GM12874 (cell line): ENCODE measurements at regions not wholly inside any gene's neighbourhood (a gene's known extent, or its start where the extent isn't known, plus 50 kb on each side); places are given as distances from the start of the nearest gene placed in this dataset.

Source experiments
- CTCF ChIP-seq: IDR thresholded peaks from 2 replicates; pipeline ENCODE4 v1.5.1; 2011; ENCODE audit warnings: low read depth, mild to moderate bottlenecking, control low read depth, low read length, moderate library complexity; ENCODE audit not compliant: insufficient read depth

- TF ChIP-seq CTCF = no peak
These were observed 1804.3 kb upstream of the PCDH10 start for GRCh38 chr4:131344761-131345160.

GRCh38 chr4:131347816-131348215 is 1801.3 kb upstream of the PCDH10 start:
- no peak for TF ChIP-seq CTCF

GRCh38 chr4:131348263-131348662 is 1800.8 kb upstream of the PCDH10 start:
- TF ChIP-seq CTCF = no peak

- no peak for TF ChIP-seq CTCF
These were observed 1782.4 kb upstream of the PCDH10 start for GRCh38 chr4:131366714-131367113.

- no peak for TF ChIP-seq CTCF
These were observed 1781.7 kb upstream of the PCDH10 start for GRCh38 chr4:131367441-131367840.

GRCh38 chr4:131370846-131371245 is 1778.2 kb upstream of the PCDH10 start:
- TF ChIP-seq CTCF = no peak

- TF ChIP-seq CTCF = no peak
These were observed 1768.0 kb upstream of the PCDH10 start for GRCh38 chr4:131381055-131381454.

GRCh38 chr4:131382839-131383238 is 1766.3 kb upstream of the PCDH10 start:
- TF ChIP-seq CTCF = no peak
